NCI-H187 treated with DMSO at 0.1 percent for 48 hours (cell line): ENCODE measurements at regions not wholly inside any gene's neighbourhood (a gene's known extent, or its start where the extent isn't known, plus 50 kb on each side); places are given as distances from the start of the nearest gene placed in this dataset.
"Not testable (repeated sequence)": the region's sequence is repeated elsewhere in the genome, so short reads cannot be mapped to it uniquely, and the experiment has no call there.

Experiments used
- DNase-seq: peaks from one replicate; lab custom pipeline; 2025; lab: John Stamatoyannopoulos, UW

- no peak for DNase-seq
These were observed 59.8 kb upstream of the SGO1 start for GRCh38 chr3:20245781-20246180.

- no peak for DNase-seq
These were observed 54.3 kb upstream of the SGO1 start for GRCh38 chr3:20240154-20240883.

- not testable (repeated sequence) for DNase-seq
These were observed 52.2 kb upstream of the SGO1 start for GRCh38 chr3:20238199-20238598.

GRCh38 chr3:20236603-20237002, 50.6 kb upstream of the SGO1 start:
- no peak for DNase-seq
